ENCODE measurements at regions not wholly inside any gene's neighbourhood (a gene's known extent, or its start where the extent isn't known, plus 50 kb on each side); places are given as distances from the start of the nearest gene placed in this dataset.

GRCh38 chr2:22582107-22582506, 802.9 kb upstream of the KLHL29 start:
- no peaks in the 10 kb centered on the region for H4K20me1 ChIP-seq (ENCODE audit: insufficient read depth, low read length)
- no peak overlapping the region for H3K27ac ChIP-seq (ENCODE audit: low read length)
- no peak overlapping the region for H3K4me3 ChIP-seq (ENCODE audit: low read depth in 1 of 2, low read length in 2 of 2)
- TF ChIP-seq CTCF (IDR thresholded peaks at IDR 0.05; ENCODE audit: borderline replicate concordance, extremely low read depth, low read length, poor library complexity, severe bottlenecking) (no peak), EZH2 (IDR thresholded peaks at IDR 0.05; ENCODE audit: borderline replicate concordance, low read depth, low read length, severe bottlenecking) (no peak)
- no peaks in the 10 kb centered on the region for H3K27me3 ChIP-seq (ENCODE audit: insufficient read depth, low read length, poor library complexity)
- ATAC-seq (ENCODE audit: insufficient read depth, low read depth) = no peak
- peaks cover 13% of the 10 kb centered on the region for H3K9me3 ChIP-seq (ENCODE audit: insufficient read depth, low read length, severe bottlenecking)
- H3K36me3 ChIP-seq (ENCODE audit: insufficient read depth, low read length) = no peaks in the 10 kb centered on the region
- H3K79me2 ChIP-seq (ENCODE audit: insufficient read depth, low read length) = no peaks in the 10 kb centered on the region
- H2AFZ ChIP-seq (ENCODE audit: low read depth, low read length) = no peak overlapping the region
- DNase-seq = no peak
- H3K4me2 ChIP-seq (ENCODE audit: insufficient read depth, low read length) = no peak overlapping the region
- no peak overlapping the region for H3K9ac ChIP-seq (ENCODE audit: low read depth, low read length)
- no peaks in the 10 kb centered on the region for H3K4me1 ChIP-seq (ENCODE audit: insufficient read depth, low read length)

- H3K4me1 ChIP-seq (ENCODE audit: insufficient read depth, low read length) = no peaks in the 10 kb centered on the region
- no peak overlapping the region for H3K4me3 ChIP-seq (ENCODE audit: low read depth in 1 of 2, low read length in 2 of 2)
- H3K36me3 ChIP-seq (ENCODE audit: insufficient read depth, low read length) = no peaks in the 10 kb centered on the region
- no peaks in the 10 kb centered on the region for H3K9me3 ChIP-seq (ENCODE audit: insufficient read depth, low read length, severe bottlenecking)
- H3K27ac ChIP-seq (ENCODE audit: low read length) = no peak overlapping the region
- H3K4me2 ChIP-seq (ENCODE audit: insufficient read depth, low read length) = no peak overlapping the region
- no peak overlapping the region for H2AFZ ChIP-seq (ENCODE audit: low read depth, low read length)
- no peak for ATAC-seq (ENCODE audit: insufficient read depth, low read depth)
- H4K20me1 ChIP-seq (ENCODE audit: insufficient read depth, low read length) = no peaks in the 10 kb centered on the region
- no peak for TF ChIP-seq CTCF (IDR thresholded peaks at IDR 0.05; ENCODE audit: borderline replicate concordance, extremely low read depth, low read length, poor library complexity, severe bottlenecking)
- TF ChIP-seq EZH2 (IDR thresholded peaks at IDR 0.05; ENCODE audit: borderline replicate concordance, low read depth, low read length, severe bottlenecking) = no peak
- DNase-seq = no peak
- no peaks in the 10 kb centered on the region for H3K27me3 ChIP-seq (ENCODE audit: insufficient read depth, low read length, poor library complexity)
- no peaks in the 10 kb centered on the region for H3K79me2 ChIP-seq (ENCODE audit: insufficient read depth, low read length)
- no peak overlapping the region for H3K9ac ChIP-seq (ENCODE audit: low read depth, low read length)
These were observed 788.7 kb upstream of the KLHL29 start for GRCh38 chr2:22596306-22596705.

GRCh38 chr2:22600156-22600555, 784.8 kb upstream of the KLHL29 start:
- Histone ChIP-seq H3K4me1 (ENCODE audit: insufficient read depth, low read length) (no peaks in the 10 kb centered on the region), H3K36me3 (ENCODE audit: insufficient read depth, low read length) (no peaks in the 10 kb centered on the region), H3K4me3 (ENCODE audit: low read depth in 1 of 2, low read length in 2 of 2) (no peak overlapping the region), H3K27ac (ENCODE audit: low read length) (no peak overlapping the region), H3K9ac (ENCODE audit: low read depth, low read length) (no peak overlapping the region), H3K27me3 (ENCODE audit: insufficient read depth, low read length, poor library complexity) (no peaks in the 10 kb centered on the region), H2AFZ (ENCODE audit: low read depth, low read length) (no peak overlapping the region), H4K20me1 (ENCODE audit: insufficient read depth, low read length) (no peaks in the 10 kb centered on the region), H3K79me2 (ENCODE audit: insufficient read depth, low read length) (no peaks in the 10 kb centered on the region), H3K9me3 (ENCODE audit: insufficient read depth, low read length, severe bottlenecking) (no peaks in the 10 kb centered on the region), H3K4me2 (ENCODE audit: insufficient read depth, low read length) (no peak overlapping the region)
- ATAC-seq (ENCODE audit: insufficient read depth, low read depth) (no peak), DNase-seq (no peak)
- TF ChIP-seq EZH2 (IDR thresholded peaks at IDR 0.05; ENCODE audit: borderline replicate concordance, low read depth, low read length, severe bottlenecking) = no peak
- no peak for TF ChIP-seq CTCF (IDR thresholded peaks at IDR 0.05; ENCODE audit: borderline replicate concordance, extremely low read depth, low read length, poor library complexity, severe bottlenecking)

GRCh38 chr2:22600999-22601398, 784.0 kb upstream of the KLHL29 start:
- Histone ChIP-seq H3K79me2 (ENCODE audit: insufficient read depth, low read length) (no peaks in the 10 kb centered on the region), H3K4me2 (ENCODE audit: insufficient read depth, low read length) (no peak overlapping the region), H3K4me3 (ENCODE audit: low read depth in 1 of 2, low read length in 2 of 2) (no peak overlapping the region), H3K36me3 (ENCODE audit: insufficient read depth, low read length) (no peaks in the 10 kb centered on the region), H3K27me3 (ENCODE audit: insufficient read depth, low read length, poor library complexity) (no peaks in the 10 kb centered on the region), H3K9ac (ENCODE audit: low read depth, low read length) (no peak overlapping the region), H4K20me1 (ENCODE audit: insufficient read depth, low read length) (no peaks in the 10 kb centered on the region), H3K27ac (ENCODE audit: low read length) (no peak overlapping the region), H3K4me1 (ENCODE audit: insufficient read depth, low read length) (no peaks in the 10 kb centered on the region), H3K9me3 (ENCODE audit: insufficient read depth, low read length, severe bottlenecking) (no peaks in the 10 kb centered on the region), H2AFZ (ENCODE audit: low read depth, low read length) (no peak overlapping the region)
- no peak for ATAC-seq (ENCODE audit: insufficient read depth, low read depth)
- TF ChIP-seq CTCF (IDR thresholded peaks at IDR 0.05; ENCODE audit: borderline replicate concordance, extremely low read depth, low read length, poor library complexity, severe bottlenecking) = no peak
- TF ChIP-seq EZH2 (IDR thresholded peaks at IDR 0.05; ENCODE audit: borderline replicate concordance, low read depth, low read length, severe bottlenecking) = no peak
- DNase-seq = no peak

Measured in DND-41 (cell line).